NCI-H774 (cell line): ENCODE measurements at regions not wholly inside any gene's neighbourhood (a gene's known extent, or its start where the extent isn't known, plus 50 kb on each side); places are given as distances from the start of the nearest gene placed in this dataset.
"Not testable (repeated sequence)": the region's sequence is repeated elsewhere in the genome, so short reads cannot be mapped to it uniquely, and the experiment has no call there.

ENCODE experiments used
- DNase-seq: peaks from one replicate; lab custom pipeline; 2025; lab: John Stamatoyannopoulos, UW

DNA sequence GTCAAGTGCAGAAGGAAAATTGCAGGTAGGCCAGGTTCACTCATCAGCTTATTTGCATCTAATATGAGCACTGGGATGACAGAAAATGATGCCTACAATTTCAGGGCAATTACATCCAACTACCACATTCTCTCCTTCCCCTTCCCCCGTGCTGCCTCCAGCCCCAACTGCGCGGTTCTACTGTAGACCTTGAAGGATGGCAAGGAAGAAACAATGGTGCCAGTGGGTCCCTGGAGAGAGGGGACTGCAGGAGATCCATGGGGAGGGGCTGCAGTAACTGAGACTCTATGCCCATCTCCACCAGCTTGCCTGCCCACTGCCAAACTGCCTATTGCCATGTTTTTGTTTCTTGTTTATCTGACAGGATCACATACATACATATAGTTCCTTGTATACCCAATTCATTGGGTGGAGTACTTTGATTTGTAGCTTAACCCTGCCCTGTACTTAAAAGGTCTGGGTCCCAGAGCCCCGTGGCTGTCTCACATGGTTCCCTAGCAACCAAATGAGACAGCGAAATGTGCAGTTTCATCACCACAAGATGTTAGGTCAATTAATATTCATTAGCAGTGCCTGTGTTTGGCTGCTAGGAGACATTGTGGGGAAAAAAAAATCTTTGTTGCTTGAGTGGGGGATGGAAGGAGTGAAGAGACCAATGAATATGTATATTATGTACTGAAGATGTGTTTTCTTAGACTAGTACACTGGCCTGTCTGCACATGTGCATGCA, 253.5 kb upstream of the PLET1 start:
- DNase-seq: peak; percentile 44

DNA sequence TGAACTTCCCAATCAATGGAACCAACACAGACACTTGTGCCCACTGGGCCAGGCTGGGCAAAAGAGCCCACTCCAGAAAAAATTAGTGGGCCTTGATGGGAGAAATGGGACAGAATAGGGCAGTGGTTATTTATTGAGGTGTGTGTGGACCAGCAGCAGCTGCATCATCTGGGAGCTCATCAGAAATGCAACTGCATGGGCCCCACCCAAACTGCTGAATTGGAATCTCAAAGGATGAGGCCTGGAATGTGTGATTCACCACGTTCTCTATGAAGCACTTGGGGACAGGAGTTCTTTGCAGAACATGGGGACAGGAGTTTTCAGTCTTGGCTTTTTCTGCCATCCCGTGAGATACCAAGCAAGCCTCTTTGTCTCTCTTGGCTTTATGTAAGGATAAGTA, 255.6 kb upstream of the PLET1 start:
- no peak for DNase-seq

DNA sequence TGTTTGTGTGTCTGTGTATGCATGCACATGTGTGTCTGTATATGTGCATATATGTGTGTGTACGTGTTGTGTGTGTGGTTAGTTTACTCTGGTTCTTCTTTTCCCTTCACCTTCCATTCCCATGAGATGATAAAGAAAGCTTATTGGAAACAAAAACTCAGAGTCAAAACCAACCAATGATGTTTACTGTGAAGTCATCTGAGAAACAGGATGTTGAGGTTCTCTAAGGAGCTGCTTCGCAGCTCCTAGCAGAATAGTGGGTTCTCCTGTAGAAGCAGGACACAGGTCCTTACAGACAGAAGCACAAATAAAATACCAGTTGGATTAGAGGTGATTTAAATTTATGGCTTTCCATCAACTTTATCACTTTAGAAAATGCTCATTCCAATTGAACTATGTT, 256.1 kb upstream of the PLET1 start:
- no peak for DNase-seq

DNA sequence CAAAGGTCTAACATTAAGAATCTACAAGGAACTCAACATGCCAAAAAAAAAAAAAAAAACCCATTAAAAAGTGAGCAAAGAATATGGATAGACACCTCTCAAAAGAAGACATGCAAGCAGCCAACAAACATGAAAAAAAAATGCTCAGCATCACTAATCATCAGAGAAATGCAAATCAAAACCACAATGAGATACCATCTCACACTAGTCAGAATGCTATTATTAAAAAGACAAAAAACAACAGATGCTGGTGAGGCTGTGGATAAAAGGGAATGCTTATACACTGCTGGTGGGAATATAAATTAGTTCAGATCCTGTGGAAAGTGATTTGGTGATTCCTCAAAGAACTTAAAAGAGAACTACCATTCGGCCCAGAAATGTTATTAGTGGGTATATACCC, 257.7 kb upstream of the PLET1 start:
- no peak for DNase-seq

DNA sequence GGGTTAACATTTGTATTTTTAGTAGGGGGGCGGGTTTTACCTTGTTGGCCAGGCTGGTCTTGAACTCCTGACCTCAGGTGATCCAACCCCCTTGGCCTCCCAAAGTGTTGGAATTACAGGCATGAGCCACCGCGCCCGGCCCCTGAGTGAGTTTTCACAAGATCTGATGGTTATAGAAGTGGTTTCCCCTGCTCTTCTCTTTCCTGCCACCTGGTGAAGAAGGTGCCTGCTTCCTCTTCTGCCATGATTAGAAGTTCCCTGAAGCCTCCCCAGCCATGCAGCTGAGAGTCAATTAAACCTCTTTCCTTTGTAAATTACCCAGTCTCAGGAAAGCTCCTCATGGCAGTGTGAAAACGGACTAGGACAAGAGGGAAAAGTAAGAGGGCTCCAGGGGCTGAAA, 259.1 kb upstream of the PLET1 start:
- DNase-seq: no peak

DNA sequence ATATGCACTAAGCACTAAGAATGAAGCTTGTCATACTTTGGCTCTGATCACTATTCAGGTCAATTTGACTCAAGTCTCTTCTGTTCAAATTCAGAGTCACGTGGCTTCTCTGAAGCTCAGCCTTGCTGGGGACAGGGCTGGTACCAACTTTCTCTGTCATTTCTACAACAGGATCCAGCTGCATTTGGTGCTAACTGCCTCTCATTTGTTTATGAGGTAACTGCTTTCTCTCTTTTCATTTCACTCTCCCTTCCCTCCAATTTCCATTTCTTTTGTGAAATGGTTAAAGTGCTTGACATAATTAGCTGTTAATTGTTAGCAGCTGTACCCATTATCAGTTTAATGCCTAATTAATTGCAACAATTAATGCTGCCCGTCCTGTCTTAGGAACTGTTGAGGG, 259.7 kb upstream of the PLET1 start:
- DNase-seq: no peak

DNA sequence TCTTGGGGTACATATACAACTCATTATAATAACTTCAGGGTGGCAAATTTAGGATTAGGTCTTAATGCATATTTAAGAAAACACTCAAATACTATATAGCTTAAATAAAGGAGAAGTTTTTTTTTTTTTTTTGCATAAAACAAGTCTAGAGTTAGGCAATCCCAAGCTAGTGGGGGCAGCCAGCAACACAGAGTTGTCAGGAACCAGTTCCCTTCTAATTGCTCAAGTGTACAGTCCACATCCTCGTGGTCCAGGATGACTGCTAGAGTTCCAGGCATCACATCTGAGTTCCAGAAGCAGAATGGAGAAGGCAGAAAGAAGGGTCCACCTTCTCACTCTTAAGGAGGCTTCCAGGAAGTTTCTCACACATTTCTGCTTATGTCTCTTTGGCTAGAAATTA, 261.9 kb upstream of the PLET1 start:
- DNase-seq: no peak

DNA sequence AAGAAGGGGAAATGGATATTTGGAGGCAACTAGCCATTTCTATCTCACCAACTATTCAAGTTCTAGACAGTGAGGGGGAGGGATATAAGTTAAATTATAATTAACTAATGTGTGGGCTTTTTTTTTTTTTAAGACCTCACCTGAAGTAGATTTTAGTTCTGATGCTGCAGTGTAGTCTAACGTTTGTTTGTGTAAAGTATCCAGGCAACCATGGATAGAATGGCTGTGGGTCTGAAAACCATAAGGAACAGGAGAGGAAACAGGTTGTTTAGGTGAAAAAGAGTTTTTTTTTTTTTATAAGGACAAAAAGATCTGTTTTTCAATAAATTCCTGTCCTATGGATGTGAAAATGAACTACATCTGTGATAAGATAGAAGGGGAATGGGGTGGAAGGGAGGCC, 262.4 kb upstream of the PLET1 start:
- DNase-seq: no peak

DNA sequence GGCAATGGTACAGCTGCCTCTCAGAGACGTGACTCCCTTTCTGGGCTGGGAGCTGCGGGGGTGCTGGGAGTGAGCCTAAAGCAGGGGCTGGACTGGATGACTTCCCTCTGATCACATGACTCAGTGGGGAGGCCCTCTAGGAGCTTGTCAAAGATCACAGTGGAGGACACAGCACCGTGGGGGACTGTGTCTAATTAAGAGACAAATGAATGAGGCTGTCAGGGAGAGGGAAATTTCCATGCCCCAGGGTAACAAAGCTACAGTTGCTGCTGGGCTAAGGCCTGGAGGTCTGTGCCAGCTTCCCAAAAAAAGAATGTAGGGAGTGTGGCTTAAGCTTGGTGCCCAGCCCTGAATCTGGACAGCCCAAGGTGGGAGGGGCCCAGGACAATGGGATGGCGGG, 262.8 kb upstream of the PLET1 start:
- peak; percentile 62 for DNase-seq

DNA sequence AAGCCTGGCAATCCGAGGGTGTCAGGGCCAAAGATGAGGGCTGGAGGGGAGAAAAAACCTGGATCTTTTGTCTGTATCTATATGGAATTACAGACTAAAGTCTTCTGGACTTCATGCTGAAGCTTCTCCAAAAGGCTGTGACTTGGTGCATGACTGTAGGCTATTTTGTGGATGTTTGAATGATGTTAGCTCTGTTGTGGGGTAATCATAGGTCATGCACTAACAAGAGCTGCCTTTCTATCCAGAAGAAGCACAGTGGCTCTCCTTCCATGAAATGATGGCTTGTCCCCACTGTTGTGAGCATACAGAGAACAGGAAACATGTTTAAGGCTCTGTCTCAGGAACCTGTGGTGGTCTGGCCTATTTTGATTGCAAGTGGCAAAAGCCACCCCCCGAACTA, 263.3 kb upstream of the PLET1 start:
- DNase-seq: no peak

DNA sequence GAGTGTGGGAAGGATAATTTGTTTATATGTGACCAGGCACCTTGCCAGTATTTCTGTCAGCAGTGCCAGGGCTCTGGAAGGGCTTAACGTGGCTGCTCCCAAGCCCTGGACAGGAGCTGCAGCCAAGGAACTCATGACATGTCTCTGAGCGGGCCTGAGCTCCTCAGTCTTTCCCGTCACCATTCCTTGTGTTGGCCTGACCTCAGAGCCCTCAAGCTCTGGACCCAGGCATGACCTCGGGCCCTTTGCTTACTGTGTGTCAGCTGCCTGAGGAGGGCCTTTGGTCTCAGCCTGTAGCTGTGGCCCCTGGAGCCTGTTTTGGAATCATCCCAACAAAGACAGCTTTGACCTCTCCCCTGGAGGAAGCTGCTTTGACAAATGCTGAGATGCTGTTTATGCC, 264.1 kb upstream of the PLET1 start:
- DNase-seq: no peak

DNA sequence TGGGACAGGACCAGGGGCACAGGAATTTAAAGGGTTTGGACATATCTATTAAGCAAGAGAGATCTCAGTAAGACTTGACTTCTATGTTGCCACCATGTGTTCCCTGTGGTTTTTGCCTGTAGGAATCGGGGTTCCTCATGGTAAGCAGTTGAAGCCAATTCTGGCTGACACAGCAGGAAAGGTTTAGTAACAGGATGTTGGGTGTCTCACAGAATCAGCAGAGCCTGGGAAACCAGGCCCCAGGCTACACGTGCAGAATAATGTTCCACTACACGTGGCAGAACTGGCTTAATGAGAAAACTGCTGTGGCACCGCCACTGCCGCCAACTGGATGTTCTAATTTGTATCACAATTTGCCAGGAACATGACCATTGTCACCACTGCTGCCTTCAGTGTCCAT, 264.6 kb upstream of the PLET1 start:
- DNase-seq: no peak

DNA sequence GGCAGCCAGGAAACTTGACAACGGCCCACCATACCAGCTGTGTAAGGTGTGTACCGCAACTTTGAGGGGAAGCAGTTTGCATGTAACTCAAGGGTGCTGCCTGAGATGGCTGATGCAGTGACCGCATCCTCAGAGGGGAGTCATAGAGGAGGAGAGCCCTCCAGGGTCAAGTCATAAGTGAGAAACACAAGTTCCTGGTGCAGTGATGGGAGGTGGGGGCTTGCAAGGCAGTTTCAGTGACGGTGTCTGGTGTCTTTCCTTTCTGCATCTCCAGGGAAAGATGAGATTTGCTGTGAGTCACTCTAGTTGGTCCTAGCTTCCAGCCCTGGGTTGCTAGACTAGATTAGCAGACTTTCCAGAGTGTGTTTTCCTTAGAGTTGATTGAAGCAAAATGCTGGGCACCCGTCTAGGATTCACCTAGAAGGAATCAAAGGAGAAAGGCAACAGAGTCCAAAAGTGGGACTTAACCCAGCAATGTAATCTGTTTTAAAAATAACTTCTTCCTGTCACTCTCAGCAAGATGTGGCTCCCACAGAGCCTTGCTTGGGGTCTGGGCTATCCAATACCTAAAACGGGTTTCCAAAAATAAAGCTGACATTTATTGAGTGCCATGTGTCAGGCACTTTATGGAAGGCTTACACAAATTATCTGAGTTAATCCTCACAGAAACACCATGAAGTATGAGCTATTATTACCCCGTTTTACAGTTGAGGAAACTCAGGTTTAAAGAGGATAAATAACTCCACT, 265.4 kb upstream of the PLET1 start:
- no peak for DNase-seq

DNA sequence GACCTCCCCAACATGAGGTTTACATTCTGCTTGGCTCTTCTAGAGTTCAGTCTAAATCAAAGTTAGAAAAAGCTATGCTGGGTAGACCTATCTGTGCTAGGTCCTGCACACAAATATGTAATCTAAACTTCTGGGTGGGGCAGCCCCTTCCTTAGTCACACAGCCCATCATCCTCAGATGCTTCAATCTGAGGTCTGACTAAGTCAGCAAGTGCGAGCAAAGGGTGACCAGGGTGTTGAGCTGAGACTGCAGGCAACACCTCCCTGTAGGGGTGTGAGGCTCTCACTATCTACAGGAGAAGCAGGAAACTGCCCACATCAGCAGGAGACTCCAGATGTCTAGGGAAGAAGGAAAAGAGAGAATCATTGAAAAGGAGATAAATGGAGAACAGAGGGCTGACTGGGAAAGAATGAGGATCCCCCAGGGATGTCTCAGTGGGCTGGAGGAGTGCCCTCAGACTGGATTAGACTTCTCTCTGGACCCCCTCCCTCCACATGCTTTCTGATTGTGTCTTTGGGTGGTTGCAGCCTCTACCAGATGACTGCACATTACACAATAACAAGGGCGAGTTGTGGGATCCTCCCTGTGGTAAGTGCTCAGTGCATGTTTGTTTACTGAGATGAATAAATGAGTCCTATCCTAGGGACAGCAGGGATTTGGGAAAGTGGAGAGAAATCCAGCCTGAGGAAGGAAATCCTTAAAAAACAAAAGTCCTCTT, 266.2 kb upstream of the PLET1 start:
- no peak for DNase-seq

DNA sequence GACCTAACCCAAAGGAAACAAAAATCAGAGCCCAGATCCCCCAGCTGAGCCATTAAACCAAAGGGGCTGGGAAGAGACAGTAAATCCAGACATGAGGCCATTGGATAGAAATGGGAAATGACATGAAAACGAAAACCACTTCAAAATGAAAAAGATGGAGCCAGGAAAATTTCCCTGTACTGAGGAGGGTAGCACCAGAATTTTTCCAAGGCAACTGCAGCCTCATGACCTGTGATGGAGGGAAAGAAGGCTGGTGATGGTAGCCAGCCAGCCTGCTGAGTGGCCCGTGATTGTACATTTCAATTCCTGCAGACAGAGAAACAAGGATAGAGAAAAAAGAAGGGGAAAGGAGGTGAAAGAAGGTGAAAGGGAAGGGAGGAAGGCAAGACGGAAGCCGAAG, 268.4 kb upstream of the PLET1 start:
- no peak for DNase-seq

DNA sequence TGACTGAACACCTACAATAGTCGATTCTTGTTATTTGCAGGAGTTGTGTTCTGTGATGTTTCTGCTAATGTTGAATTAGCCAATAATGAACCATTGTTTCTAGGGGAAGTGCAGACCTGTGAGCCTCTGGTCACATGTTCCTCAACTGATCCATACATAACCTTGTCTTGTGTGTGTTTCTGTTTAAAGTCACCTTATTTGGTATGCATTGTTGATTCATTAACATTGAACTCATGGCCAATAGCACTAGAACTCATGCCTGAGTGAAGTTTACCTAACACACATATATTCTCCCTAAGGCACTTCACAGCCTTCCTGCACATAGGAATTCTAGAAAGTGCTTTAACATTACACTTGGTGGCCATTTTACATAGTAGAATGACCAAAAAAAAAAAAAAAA, 271.8 kb upstream of the PLET1 start:
- DNase-seq: no peak

DNA sequence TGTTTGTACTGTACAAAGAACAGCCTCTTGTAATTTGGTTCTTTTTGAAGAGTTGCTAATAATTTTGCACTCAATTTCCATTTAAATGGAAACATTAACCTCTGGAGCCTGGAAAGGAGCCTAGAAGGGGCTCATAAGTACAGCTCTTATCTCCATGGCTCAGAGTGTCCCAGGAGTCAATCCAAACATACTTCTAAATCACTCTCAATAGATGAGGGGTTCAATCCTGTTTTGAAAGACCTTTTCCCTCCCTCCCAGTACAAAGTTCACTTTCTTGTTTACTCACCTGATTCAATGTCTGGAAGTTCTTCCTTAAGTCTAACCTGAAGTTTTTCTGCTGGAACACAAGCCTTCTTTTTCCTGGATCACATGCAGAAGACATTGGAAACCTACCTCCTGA, 273.0 kb upstream of the PLET1 start:
- DNase-seq: no peak

DNA sequence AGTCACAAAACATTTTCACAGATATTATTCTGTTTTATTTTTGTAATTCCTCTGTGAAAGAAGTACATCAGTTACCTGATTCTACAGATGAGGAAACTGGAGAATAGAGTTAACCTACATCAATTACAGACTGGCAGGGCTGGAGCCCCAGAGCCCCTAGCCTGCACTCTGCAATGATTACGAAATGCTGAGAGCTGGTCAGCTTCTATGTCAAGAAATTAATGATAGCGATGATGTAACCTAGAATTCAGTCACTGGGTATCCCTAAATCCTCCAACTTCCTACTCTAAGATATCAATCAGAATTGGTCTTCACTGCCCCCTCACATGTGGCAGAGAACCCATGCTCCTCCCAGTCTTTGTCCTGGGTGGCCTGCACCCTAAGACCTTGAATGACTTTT, 273.5 kb upstream of the PLET1 start:
- DNase-seq: no peak

DNA sequence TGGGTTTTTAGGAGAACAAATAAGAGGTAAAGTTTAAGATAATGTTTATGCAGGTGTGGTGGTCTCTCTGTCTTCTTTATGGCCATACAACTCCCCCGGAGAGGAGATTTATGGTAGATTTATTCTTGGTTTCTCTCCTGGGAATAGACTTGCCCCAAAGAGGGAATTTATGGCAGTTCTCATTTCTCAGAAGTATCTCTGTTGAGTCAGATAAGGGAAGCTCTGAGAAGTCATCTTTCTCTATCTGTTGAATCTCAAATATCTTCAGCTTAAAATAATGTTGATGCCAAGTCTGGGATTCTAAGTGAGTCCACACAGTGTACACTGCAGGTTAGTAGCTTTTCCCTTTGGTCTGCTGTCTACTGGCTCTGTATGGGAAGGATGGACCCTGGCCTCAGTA, 276.4 kb upstream of the PLET1 start:
- no peak for DNase-seq

DNA sequence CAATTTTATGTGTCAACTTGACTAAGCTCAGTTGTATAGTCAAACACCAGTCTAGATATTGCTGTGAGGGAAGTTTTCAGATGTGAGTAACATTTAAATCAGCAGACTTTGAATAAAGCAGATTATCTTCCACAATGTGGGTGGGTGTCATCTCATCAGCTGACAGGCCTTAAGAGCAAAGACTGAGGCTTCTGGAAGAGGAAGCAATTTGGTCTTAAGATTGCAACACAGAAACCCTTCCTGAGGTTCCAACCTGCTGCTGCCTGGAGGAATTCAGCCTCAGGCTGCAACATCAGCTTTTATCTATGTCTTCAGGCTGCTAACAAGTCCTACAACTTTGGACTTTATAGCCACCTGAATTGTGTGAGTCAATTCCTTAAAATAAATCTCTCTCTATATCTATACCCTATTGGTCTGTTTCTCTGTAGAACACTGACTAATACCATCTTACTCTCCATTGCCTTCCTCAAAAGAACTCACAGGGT, 277.2 kb upstream of the PLET1 start:
- DNase-seq: no peak

DNA sequence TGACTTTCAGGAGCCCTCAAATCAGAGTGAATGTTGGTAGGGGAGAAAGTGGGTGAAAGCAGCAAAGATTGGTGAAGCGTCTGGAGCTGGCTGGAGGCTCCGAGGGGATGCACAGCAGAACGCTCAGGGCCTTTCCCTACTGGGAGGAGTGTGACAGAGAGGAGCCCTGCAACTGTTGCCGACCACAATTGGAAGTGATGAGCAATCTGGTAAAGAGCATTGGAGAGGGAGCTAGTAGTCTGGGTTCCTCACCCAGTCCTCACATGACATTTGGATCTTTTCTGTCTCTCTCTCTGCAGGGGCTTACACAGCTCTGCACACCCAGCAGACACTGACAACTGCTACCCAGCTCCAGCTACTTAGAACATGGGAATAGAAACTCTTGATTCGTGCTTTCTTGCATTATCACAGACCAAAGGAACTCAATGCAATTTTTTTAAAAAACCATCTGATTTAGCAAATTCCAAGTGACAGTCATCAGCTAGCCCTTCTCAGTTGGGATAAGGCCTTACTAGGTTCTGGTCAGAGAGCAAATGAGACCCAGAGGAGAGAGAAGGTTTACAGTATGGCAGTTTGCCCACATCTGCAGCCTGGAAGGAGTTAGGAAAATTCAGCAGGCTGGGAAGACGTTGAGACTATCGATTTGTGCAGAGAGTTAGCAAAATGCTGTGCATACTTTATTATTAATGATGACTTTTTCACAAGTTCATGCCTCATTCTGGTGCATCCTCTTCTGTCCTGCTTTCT, 278.0 kb upstream of the PLET1 start:
- DNase-seq: no peak

DNA sequence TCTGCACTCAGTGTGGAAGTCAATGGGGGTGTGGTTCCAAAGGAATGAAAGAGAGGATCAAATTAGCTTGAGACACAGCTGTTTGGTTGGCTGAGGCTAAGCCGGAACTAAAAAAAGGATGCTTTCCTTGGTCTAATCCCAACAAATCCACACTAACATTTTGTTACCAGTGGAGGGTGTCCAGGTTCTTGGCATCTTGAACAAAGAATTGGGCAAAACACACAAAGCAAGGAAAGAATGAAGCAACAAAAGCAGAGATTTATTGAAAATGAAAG, 278.6 kb upstream of the PLET1 start:
- not testable (repeated sequence) for DNase-seq

DNA sequence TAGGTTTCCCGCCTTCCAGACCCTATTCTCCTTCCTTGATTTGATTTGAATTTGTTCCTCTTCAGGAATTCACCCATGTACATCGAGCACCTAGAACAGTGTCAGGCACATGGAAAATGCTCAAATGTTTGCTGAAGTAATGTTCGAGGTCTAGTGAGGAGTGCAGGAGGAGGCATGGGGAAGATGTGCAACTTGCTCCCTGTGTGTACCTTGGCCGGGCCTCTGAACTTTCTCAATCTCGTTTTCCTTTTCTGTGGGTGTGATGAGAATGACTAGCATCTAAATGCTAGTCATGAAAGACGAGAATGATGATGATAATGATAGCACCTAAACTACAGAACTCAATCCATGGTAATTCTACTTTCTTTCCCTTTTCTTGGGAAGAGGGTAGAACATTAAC, 279.1 kb upstream of the PLET1 start:
- no peak for DNase-seq
